ACHN (cell line): ENCODE measurements at regions not wholly inside any gene's neighbourhood (a gene's known extent, or its start where the extent isn't known, plus 50 kb on each side); places are given as distances from the start of the nearest gene placed in this dataset.

Experiments
- DNase-seq: peaks from one replicate; pipeline ENCODE4 v3.0.0-alpha.2; 2015
- in situ Hi-C: cut with HindIII; loops from 2 replicates; pipeline ENCODE4 v1.10.0; 2017; ENCODE audit warnings: low sequenced_read_pairs, low pct_ligation_motif_present, low pct_unique_long_range_greater_than_20kb

DNA sequence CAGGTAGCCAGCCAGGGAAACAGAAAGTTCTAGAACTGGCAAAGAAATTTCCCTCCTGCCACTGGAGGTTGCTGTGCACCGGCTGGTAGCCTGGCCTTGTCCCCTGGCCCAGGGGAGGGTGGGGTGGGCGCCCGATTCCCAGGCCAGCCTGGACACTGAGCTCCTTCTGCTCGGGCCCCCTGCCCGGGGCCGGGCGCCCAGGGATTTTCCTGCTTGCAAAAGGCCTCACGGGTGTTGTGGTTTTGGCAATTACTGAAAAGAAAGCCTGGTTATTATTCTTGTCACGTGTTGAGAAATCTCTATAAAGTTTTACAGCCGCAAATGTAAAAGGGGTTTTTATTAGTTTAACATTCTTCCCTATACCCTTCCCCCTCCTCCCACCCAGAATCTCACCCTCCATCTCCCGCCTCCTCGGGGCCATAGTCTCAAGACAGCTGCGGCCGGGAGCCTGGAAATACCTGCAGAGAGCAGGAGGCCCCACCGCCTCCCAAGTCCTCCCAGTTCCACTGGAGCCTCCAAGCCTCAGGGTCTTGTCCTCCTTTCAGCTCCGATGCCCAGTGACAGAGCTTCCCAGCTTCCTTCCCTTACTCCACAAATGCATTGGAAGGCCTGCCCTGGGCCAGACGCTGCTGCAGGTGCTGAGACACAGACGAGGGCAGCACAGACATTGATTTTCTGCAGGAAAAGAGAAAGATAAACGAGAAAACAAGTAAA, 1515.6 kb downstream of the TBC1D22A start:
- DNase-seq, result no peak
- in situ Hi-C loops, result no loop called here

DNA sequence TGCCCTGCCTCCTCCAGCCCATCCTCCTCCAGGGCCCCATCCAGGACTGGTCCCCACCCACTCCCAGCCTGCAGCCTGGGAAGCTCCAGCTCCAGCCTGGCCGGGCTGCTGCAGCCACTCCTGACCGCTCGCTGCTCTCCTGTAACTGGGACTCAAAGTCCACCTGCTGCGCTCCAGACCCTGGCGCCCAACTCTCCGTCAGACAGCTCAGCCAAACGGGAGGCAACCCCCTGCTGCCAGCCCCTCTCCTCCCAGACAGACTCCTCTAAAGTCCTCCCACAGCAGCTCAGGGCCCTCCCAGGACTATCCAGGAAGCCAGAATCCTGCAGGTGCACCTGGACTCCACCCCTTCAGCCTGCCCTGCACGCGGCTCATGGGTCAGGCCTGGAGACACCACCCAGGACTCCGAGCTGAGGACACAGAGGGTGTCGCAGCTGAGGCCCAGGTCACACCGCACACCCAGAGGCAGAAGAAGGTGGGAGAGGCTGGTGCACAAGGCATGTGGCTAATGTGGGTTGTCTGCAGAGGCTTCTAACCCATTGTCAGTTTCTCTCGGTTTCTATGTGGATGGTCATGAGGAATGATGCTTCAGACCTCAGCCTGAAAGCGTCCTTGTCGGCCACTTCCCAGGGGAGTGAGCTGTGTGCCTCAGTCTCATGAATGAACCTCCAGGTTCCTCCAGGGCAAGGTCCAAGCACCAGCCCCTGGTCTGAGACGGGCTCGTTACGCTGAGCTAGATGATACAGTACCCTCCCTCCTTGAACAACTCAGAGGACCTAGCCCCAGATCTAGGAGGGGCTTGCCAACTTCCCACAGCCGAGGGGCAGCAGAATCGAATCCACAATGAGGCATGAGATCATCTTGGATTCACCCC, 1514.8 kb downstream of the TBC1D22A start:
- in situ Hi-C loops, result no loop called here
- DNase-seq, result no peak

GRCh38 chr22:48275412-48275811, 1513.0 kb downstream of the TBC1D22A start:
- DNase-seq, result no peak
- in situ Hi-C loops, result no loop called here

GRCh38 chr22:48270731-48271130, 1508.3 kb downstream of the TBC1D22A start:
- no peak for DNase-seq
- in situ Hi-C loops, result no loop called here

- in situ Hi-C loops, result no loop called here
- no peak for DNase-seq
Measured at GRCh38 chr22:48268771-48269552, 1506.5 kb downstream of the TBC1D22A start.

GRCh38 chr22:48268293-48268692, 1505.8 kb downstream of the TBC1D22A start:
- in situ Hi-C loops, result no loop called here
- no peak for DNase-seq

DNA sequence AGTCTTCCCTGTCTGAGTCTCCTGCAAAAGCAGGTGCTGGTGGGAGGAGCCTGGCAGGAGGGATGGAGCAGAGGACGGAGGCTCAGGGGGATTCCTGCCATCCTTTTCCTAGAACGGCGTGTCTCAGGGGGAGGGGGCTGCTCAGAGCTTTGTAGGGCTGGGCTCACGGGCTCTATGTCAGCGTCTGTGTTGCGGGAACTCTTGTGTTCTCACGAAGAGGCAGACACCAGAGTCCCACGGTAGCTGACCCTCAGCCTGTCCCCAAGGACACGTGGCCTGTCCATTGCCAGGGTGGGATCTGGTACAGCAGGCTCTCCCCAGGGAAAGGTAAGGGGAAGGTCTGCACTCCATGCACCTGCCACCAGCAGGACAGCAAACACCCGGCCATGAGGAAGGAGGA, 1505.2 kb downstream of the TBC1D22A start:
- in situ Hi-C loops, result no loop called here
- no peak for DNase-seq

GRCh38 chr22:48265000-48265625, 1502.7 kb downstream of the TBC1D22A start:
- in situ Hi-C loops, result no loop called here
- no peak for DNase-seq

DNA sequence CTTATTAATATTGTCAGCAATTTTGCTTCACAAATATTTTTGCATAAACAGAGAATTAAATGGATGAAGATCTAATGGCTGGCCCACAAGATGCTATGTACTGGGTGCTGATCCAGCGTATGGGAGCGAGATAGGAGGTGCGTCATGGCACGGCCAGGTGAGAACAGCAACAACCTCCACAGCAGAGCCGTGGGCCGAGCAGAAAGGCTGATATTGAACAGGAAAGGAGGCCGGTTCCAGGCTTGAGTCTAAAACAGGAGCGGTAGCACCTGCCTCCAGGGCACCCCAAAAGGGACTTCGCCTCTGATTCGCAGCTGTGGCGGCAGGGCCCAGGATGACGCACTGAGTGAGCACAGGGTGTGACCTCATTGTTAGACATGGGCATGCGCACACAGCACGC, 1502.1 kb downstream of the TBC1D22A start:
- in situ Hi-C loops, result no loop called here
- DNase-seq, result no peak

GRCh38 chr22:48263791-48264351, 1501.4 kb downstream of the TBC1D22A start:
- DNase-seq, result no peak
- in situ Hi-C loops, result no loop called here

- in situ Hi-C loops, result no loop called here
- DNase-seq, result no peak
Measured at GRCh38 chr22:48263431-48263765, 1500.9 kb downstream of the TBC1D22A start.

DNA sequence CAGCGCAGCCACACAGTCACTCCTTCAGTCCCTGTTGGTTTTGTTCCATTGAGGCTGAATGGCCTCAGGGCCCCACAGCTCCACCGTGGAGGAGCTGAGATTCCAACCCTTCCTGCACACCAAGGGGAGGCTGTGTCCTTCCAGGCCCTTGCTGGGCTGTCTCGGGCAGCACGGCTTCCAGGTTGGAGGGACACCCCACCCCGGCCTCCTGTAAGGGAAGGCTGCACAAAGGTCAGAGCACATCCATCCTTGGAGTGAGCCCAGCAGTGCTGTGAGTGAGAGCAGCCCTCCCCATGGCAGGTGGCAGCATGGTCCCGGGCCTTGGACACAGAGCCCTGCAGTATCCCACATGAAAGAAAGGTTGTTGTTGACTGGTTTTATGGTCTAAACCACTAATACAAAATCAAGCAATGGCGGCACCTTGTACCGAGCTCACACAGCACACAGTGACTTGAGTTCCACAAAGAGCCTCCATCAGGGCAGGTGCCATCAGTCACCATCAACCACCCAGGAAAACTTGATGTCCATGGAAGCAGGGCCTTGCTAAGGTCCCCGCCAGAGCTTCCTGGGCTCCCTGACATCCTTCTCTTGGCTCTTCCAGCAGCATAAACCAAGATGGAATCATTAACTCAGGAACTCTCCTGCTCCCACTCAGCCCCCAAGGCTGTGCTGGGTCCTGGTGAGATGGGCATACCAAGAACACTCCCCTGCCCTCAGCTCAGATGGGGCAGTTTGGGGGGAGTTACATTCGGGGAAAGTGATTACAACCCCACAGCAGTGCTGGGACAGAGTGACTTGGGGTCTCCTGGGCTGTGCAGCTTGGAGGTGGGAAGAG, 1500.4 kb downstream of the TBC1D22A start:
- DNase-seq, result no peak
- in situ Hi-C loops, result no loop called here

DNA sequence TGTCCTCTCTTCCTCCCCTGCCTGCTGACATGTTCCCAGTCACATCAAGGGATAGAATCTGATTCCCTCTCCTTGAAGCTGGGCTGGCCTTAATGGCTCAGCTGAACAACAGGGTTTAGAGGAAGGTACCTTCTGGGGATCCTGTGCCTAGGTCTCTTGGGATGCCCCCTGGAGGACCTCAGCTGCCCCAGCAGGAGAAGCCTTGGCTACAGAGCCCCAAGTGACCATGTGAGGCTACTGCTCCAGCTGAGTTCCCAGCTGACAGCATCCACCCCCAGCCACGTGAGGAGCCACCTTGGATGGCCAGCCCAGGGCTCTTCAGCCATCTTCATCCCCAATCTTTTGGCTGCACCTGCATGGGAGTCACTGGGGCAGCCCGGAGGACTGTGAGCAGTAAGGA, 1499.3 kb downstream of the TBC1D22A start:
- in situ Hi-C loops, result no loop called here
- DNase-seq, result no peak

- no peak for DNase-seq
- in situ Hi-C loops, result no loop called here
Measured at GRCh38 chr22:48261048-48261621, 1498.7 kb downstream of the TBC1D22A start.

- in situ Hi-C loops, result no loop called here
- no peak for DNase-seq
Measured at GRCh38 chr22:48259991-48260670, 1497.7 kb downstream of the TBC1D22A start.

- DNase-seq, result no peak
- in situ Hi-C loops, result no loop called here
Measured at GRCh38 chr22:48258811-48259210, 1496.4 kb downstream of the TBC1D22A start.
